ENCODE measurements at regions not wholly inside any gene's neighbourhood (a gene's known extent, or its start where the extent isn't known, plus 50 kb on each side); places are given as distances from the start of the nearest gene placed in this dataset.

DNA sequence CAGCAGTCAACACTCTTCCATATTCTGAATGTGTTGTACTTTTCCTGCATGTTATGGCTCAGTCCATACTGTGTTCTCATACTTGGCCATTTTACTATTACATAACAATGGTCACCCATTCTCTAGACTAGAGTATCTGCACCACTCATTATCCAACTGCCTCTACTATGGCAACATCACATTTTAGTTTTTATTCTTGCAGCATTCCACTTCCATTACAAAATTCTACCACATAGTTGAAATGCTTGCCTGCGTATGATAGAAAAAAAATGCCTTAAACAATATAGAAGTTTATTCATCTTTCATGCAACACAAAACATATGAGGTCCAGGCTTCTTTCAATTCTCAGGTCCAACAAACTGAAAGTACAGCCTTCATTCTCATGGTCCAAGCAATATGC, 128.0 kb downstream of the TENT5A start:
- Histone ChIP-seq H3K4me3 (replicated peaks in 1 of 2; ENCODE audit: low read depth in 1 of 2, low read length in 2 of 2) (no peak overlapping the region), H3K9me3 (ENCODE audit: control insufficient read depth in 1 of 2, insufficient read depth in 1 of 2, low read depth in 1 of 2, low read length in 2 of 2) (no peaks in the 10 kb centered on the region), H4K20me1 (ENCODE audit: insufficient read depth) (no peaks in the 10 kb centered on the region), H3K27ac (ENCODE audit: low read depth, low read length) (no peak overlapping the region), H3K4me2 (ENCODE audit: low read length) (no peak overlapping the region), H3K9me2 (ENCODE audit: insufficient read depth) (no peaks in the 10 kb centered on the region), H3K4me1 (ENCODE audit: control insufficient read depth in 1 of 2, insufficient read depth in 2 of 2, low read length in 2 of 2) (no peaks in the 10 kb centered on the region), H3K79me2 (ENCODE audit: insufficient read depth, low read length) (no peaks in the 10 kb centered on the region), H3K27me3 (ENCODE audit: insufficient read depth, low read length) (no peaks in the 10 kb centered on the region), H3K36me3 (ENCODE audit: control insufficient read depth in 1 of 2, insufficient read depth in 2 of 2, low read length in 2 of 2) (no peaks in the 10 kb centered on the region), H3K9ac (ENCODE audit: low read length) (no peak overlapping the region), H2AFZ (ENCODE audit: low read depth, low read length, poor library complexity, severe bottlenecking) (no peak overlapping the region)
- BruUV-seq (replicated peaks) = no TSS peak
- DNase-seq (ENCODE audit: low read depth, low spot score) (no peak), ATAC-seq (no peak)
- RAD21 ChIA-PET (ENCODE audit: low non-redundant PET in 1 of 2, low total read pairs in 2 of 2, uncharacterized antibody in 2 of 2, unreplicated experiment in 2 of 2) = no interaction called here
- POLR2A ChIA-PET = no interaction called here
- CTCF ChIA-PET = no interaction called here
- TF ChIP-seq, protein P1, sequence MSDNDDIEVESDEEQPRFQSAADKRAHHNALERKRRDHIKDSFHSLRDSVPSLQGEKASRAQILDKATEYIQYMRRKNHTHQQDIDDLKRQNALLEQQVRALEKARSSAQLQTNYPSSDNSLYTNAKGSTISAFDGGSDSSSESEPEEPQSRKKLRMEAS (IDR thresholded peaks at IDR 0.05) = no peak
- TF ChIP-seq RAD21 (IDR thresholded peaks at IDR 0.05; ENCODE audit: low read depth) (no peak), POLR2A (IDR thresholded peaks at IDR 0.05; ENCODE audit: borderline replicate concordance, extremely low read depth, insufficient read depth, insufficient read length) (no peak), JUND (IDR thresholded peaks at IDR 0.05) (no peak), POLR2AphosphoS5 (IDR thresholded peaks at IDR 0.05; ENCODE audit: low read depth, low read length) (no peak), CBX3 (IDR thresholded peaks at IDR 0.05; ENCODE audit: low read depth) (no peak), CEBPB (IDR thresholded peaks at IDR 0.05; ENCODE audit: low read depth) (no peak), EGR1 (IDR thresholded peaks at IDR 0.05; ENCODE audit: low read depth) (no peak), FOSL1 (IDR thresholded peaks at IDR 0.05; ENCODE audit: low read depth) (no peak), YY1 (IDR thresholded peaks at IDR 0.05; ENCODE audit: extremely low read depth, insufficient replicate concordance, low read depth, low read length) (no peak), ELF1 (IDR thresholded peaks at IDR 0.05; ENCODE audit: borderline replicate concordance, low read depth) (no peak), ZNF274 (IDR thresholded peaks at IDR 0.05; ENCODE audit: low read depth, low read length) (no peak), TCF7L2 (IDR thresholded peaks at IDR 0.05; ENCODE audit: borderline replicate concordance, extremely low read depth, insufficient read depth, insufficient read length) (no peak), EZH2 (IDR thresholded peaks at IDR 0.05) (no peak), ZFX (IDR thresholded peaks at IDR 0.05) (no peak)
- TF ChIP-seq, protein P2, sequence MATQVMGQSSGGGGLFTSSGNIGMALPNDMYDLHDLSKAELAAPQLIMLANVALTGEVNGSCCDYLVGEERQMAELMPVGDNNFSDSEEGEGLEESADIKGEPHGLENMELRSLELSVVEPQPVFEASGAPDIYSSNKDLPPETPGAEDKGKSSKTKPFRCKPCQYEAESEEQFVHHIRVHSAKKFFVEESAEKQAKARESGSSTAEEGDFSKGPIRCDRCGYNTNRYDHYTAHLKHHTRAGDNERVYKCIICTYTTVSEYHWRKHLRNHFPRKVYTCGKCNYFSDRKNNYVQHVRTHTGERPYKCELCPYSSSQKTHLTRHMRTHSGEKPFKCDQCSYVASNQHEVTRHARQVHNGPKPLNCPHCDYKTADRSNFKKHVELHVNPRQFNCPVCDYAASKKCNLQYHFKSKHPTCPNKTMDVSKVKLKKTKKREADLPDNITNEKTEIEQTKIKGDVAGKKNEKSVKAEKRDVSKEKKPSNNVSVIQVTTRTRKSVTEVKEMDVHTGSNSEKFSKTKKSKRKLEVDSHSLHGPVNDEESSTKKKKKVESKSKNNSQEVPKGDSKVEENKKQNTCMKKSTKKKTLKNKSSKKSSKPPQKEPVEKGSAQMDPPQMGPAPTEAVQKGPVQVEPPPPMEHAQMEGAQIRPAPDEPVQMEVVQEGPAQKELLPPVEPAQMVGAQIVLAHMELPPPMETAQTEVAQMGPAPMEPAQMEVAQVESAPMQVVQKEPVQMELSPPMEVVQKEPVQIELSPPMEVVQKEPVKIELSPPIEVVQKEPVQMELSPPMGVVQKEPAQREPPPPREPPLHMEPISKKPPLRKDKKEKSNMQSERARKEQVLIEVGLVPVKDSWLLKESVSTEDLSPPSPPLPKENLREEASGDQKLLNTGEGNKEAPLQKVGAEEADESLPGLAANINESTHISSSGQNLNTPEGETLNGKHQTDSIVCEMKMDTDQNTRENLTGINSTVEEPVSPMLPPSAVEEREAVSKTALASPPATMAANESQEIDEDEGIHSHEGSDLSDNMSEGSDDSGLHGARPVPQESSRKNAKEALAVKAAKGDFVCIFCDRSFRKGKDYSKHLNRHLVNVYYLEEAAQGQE (IDR thresholded peaks at IDR 0.05; ENCODE audit: low read depth) = no peak
- TF ChIP-seq, protein P3, sequence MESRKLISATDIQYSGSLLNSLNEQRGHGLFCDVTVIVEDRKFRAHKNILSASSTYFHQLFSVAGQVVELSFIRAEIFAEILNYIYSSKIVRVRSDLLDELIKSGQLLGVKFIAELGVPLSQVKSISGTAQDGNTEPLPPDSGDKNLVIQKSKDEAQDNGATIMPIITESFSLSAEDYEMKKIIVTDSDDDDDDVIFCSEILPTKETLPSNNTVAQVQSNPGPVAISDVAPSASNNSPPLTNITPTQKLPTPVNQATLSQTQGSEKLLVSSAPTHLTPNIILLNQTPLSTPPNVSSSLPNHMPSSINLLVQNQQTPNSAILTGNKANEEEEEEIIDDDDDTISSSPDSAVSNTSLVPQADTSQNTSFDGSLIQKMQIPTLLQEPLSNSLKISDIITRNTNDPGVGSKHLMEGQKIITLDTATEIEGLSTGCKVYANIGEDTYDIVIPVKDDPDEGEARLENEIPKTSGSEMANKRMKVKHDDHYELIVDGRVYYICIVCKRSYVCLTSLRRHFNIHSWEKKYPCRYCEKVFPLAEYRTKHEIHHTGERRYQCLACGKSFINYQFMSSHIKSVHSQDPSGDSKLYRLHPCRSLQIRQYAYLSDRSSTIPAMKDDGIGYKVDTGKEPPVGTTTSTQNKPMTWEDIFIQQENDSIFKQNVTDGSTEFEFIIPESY (IDR thresholded peaks at IDR 0.05; ENCODE audit: extremely low read depth, insufficient replicate concordance, low read length) = no peak
- TF ChIP-seq, protein P4, sequence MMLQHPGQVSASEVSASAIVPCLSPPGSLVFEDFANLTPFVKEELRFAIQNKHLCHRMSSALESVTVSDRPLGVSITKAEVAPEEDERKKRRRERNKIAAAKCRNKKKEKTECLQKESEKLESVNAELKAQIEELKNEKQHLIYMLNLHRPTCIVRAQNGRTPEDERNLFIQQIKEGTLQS (IDR thresholded peaks at IDR 0.05) = no peak
- TF ChIP-seq, protein P5, sequence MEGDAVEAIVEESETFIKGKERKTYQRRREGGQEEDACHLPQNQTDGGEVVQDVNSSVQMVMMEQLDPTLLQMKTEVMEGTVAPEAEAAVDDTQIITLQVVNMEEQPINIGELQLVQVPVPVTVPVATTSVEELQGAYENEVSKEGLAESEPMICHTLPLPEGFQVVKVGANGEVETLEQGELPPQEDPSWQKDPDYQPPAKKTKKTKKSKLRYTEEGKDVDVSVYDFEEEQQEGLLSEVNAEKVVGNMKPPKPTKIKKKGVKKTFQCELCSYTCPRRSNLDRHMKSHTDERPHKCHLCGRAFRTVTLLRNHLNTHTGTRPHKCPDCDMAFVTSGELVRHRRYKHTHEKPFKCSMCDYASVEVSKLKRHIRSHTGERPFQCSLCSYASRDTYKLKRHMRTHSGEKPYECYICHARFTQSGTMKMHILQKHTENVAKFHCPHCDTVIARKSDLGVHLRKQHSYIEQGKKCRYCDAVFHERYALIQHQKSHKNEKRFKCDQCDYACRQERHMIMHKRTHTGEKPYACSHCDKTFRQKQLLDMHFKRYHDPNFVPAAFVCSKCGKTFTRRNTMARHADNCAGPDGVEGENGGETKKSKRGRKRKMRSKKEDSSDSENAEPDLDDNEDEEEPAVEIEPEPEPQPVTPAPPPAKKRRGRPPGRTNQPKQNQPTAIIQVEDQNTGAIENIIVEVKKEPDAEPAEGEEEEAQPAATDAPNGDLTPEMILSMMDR (IDR thresholded peaks at IDR 0.05 in 2 of 3, conservative IDR thresholded peaks at IDR 0.05 in 1 of 3; ENCODE audit: borderline replicate concordance in 1 of 3, insufficient read depth in 1 of 3, low read depth in 2 of 3, low read length in 2 of 3) = no peak
- intact Hi-C loops (cut with micrococcal nuclease) = no loop called here
